ENCODE measurements at regions not wholly inside any gene's neighbourhood (a gene's known extent, or its start where the extent isn't known, plus 50 kb on each side); places are given as distances from the start of the nearest gene placed in this dataset.
A peak's percentile ranks its signal among the peaks of the same experiment; 100 is the strongest.

DNA sequence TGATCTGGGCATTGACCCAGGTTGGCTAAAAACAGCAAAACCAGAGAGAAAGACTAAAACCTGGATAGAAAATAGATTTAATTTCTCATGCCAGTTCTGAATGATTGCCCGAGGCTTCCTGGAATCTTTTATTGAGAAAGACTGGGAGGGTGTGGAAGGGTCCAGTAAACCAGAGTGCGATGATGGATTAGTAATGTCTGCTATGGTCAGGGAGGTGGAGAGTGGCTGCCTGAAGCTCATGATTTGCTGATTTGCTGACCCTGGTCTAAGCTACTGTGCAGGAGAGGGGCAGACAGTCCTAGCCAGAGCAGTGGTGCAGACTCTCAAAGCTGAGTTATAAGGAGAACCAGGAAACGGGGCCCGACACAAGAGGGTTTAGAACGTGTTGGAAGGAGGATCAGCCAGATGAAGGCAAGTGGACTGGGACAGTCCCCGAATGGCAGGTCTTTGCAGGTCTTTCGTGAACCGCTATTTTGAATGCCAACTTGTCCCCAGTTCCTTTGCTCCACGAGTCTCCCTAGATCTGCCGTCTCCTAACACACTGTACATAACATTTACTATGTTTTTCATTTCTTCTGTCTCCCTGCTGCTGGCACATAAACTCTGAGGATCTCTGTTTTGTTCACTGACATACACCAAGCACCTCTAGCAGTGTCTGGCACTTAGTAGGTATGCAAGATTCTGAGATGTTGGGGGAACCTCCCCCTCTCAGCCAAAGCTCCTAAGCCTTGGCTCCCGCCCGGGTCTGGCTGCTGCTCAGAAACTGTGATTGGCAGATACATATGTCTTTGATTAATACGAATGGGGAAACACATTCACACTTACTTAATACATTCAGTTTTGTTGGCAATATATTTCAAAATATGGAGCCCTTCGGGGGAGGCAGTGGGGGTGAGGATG lies 237.3 kb upstream of the TNRC6C start:
- DNase-seq = no peak

DNA sequence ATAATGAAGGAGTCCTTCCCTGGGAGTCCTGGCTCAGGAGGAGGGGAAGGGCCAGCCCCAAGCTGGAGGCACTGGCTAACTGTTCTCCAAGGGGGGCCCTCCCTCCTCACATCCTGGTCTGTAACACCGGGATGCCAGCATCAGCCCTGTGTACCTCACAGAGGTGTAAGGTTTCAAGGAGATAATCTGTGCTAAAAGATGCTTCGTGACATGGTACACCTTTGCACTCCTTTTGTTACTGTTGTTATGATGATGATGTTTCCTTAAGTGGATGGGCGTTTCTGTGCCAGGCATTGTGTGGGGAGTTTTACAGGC lies 236.7 kb upstream of the TNRC6C start:
- no peak for DNase-seq

DNA sequence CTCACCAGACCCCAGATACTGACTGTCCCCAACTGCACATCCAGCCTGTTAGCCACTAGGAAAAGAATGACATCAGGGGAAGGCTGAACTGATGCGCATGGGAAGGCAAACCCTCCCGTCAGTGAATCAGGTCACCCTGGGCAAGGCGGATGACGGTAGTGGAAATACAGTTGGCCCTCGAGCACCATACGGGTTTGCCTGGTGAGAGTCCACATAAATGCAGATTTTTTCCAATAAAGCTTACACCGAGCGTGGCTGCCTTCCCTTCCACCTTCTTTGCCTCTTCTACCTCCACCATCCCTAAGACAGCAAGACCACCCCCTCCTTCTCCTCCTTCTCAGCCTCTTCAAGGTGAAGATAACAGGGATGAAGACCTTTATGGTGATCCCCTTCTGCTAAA lies 236.1 kb upstream of the TNRC6C start:
- DNase-seq = no peak

DNA sequence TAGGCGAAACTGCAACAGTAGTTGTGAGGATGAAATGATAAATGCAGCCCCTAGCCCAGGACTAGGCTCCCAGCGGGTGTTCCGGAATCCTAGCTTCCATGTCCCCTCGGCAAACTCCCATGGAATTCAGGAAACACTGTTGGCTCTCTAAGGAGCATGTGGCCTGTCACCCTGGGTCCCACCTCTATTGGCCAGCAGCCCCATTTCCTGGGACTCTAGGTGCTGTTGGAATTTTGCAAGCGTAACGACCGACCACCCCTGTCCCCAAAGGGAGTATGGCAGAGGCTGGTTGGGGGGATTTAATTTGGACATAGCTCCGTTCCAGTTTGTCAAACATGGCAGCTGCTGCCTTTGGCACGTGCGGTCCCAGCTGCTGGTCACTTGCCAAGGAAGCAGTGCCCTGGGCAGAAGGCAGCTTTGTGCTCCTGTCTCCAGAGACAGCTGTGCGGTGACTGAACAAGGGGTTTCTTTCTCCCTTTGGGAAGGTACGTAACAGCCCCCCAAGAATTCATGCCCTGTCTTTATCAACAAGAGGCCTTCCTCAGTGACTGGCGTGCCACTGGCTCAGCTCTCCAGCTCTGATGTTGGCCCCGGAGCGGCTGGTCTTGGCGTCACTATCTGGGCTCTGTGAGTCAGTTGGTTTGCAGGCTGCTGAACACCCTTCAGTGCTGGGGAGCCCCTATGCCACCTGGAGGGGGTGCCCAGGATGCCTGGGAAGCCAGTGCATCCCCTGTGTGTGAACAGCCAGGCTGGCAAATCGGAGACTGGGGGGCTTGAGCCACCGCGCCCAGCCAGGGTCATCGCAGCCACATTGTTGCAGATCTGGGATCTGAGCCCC lies 235.2 kb upstream of the TNRC6C start:
- no peak for DNase-seq

DNA sequence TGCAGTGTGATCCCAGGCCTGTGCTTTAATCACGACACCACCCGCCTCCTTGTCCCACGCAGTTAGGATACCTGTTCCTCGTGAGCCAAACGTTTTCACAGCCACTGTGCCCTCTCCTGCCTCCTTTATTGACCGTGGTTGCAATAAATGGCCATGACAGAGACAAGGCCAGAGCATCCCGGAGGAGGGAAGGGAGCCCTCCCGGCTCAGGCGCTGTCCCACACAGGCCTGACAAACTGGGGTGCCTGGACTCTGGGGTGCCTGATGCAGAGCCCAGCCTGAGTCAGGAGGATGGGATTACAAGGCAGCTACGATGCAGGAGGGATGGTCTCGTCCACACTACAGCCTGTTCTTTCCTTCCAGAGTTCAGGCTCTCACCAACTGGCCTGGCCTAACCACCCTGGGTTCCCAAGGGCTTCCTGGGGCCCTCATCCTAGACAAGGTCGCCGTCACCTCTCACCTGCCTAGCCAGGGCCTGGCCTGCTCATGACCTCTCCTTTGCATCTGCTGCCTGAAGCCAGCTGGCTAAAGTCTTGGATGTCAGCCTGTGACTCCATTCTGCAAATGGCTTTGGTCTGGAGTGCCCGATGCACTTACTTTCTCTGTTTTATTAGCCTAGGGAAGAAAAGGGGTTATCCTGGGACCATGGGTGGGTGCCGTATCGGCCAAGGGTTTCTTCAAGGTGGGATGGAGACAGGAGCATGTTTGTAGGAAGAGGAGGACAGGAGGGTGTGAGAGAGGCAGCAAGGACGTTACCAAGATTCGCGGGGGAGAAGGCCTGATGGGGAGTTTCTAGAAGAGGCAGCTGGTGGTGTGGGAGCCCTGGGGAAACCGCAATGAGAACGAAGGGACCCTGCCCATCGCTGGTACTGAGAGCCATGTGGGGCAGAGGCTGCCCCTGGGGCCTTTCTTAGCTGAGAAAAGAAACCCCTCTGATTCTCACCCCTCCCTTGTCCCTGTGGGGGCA lies 234.3 kb upstream of the TNRC6C start:
- no peak for DNase-seq

DNA sequence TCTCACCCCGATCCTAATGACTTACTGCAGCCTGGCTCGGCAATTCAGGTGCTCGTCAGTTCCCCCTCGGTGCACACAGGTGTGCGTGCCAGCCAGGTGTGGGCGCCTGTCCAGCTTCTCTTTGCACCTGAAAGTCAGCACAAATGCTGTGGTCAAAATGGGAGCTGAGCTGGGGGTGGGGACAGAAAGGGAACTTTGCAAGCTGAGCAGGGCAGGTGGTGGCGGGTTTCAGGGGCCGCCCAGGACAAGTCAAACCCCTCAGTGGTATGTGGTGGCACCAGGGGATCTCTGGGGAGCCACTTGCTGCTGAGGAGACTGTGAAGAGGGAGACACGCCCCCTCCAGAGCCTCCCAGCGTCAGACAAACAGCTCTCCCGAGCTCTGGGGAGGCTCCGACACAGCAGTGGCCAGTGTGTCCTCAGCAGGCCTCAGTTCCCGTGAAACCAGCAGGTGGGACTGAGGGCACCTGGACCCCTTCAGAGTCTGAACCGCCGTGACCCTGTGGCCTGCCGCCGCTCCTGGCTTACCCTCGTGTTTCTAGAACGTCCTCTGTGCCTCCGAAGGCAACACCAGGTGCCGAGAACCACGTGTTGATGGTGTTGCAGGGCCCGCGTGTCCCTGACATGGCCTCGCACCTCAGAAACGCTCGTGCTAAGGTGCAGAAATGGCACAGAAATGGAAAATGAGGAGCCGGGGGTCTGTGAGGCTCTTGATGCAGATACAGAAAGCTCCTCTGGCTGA lies 233.5 kb upstream of the TNRC6C start:
- DNase-seq = no peak

DNA sequence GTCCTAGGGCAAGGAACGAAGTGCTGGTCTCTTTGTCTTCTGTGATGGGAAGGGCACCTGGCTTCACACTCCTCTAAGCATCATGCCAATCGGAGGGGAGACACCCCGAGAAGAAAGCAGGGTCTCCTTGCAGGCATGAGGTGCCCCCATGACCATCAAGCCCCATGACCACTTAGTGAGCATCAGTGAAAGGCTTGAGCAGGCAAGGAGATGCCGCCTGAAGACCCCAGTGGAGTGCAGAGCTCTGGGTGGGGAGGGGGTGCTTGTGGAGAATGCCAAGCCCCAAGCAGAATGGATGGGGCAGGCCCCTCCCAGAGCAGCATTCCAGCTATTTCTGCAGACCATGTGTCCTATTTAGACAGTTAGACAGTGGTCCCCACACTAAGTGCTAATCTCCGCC lies 232.7 kb upstream of the TNRC6C start:
- no peak for DNase-seq

DNA sequence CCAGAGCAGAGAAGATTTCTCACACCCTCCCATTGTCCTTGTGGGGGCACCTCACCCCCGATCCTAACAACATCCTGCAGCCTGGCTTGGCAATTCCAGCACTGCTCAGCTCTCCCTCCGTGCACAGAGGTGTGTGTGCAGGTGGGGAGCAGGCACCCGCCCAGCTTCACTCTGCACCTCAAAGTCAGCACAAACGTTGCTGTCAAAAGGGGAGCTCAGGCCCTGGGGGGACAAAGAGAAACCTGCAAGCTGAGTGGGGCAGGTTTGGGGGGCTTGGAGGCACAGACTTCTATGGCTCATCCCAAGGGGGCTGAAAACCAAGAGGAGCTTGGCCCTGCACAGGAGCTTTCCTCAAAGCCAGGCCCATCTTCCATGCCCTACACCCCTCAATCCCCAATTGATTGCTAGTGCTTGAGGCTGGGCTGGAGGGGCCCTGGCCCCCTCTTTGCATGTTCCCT lies 231.9 kb upstream of the TNRC6C start:
- DNase-seq = no peak

DNA sequence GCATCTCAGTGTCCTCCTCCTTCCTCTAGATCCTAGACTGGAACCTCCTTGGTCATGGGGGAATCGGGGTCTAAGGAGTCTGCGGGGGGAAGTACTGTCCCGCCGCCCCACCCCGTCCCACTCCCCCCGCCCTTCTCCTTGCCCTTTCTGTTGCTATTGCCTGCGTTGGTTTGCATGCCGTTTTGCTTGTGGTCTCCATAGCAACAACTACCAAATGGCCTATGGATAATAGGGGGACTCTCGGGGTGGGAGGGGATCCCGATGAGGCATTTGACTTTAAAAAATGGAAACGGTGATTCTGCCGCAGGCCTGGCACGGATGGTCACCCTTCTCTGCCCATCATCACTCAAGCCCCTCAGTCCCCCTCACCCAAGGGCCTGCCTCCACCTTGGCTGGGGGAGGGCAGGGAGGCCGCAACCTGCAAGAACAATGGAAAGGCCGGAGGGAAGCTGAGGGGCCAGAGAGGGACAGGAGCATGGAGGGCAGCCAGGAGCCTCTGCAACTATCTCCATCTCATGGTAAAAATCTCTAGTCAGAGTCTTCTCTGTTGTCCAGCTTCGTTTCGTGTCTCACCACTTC lies 231.4 kb upstream of the TNRC6C start:
- DNase-seq = no peak

DNA sequence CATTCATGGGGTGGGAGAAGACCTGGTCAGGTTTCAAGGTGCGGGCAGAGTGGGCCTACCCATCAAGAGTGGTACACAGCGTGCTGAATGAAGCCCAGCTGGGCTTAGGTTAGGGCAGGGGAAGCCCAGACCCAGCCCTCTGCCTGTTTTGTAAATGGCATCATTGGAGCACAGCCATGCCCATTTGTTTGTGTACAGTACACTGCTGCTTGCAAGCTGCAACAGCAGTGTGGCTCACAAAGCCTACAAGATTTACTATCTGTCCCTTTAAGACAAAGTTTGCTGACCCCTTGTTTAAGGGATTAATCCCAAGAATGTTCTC lies 230.1 kb upstream of the TNRC6C start:
- no peak for DNase-seq

DNA sequence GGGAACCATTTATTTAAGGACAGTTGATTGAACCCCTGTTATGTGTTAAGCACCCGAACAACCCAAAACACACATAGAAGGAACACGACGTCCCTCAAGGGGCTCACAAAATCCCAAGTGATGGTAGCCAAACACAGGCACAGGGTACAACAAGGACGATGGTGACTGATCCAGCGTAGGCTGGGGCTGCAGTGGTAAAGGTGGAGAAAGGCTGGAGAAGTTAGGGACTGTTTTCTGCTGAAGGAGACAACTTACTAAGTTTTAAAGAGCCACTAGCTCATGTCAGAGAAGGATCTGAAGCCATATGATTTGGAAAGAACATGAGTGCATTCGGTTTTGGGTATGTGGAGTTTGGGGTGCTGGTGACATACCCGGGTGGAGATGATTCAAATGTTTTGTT lies 229.6 kb upstream of the TNRC6C start:
- DNase-seq = no peak

DNA sequence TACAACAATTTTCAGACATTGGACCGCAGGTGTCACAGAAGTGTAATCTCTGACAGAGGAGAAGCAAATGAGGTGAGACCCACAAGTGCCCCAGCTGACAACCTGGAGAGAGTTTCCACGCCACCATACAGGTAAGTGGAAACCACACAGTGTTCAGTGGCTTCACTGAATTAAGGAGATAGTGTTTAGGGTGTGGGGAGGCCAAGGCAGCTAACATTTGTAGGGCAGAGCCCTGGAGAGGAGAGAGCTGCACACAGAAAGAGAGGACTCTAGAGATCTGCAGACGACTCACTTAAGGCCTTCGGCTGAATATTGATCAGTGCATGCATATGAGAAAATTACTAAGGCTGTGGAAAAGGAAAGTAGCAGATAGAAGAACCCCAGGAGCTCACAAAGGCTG lies 228.9 kb upstream of the TNRC6C start:
- no peak for DNase-seq

DNA sequence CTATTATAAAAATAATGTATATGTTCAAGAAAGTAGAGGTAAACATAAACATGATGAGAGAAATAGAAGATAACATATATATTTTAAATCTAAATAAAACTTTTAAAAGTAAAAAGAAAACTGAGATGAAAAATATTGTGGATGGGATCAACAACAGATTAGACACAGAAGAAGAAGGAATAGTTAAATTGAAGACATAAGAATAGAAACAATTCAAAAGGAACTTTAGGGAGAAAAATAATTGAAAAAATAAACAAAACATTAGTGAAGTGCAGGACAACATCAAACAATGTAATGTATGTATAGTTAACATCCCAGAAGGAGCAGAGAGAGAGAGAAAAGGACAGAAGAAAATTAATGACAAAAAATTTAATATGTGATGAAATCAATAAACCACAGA lies 228.1 kb upstream of the TNRC6C start:
- no peak for DNase-seq

DNA sequence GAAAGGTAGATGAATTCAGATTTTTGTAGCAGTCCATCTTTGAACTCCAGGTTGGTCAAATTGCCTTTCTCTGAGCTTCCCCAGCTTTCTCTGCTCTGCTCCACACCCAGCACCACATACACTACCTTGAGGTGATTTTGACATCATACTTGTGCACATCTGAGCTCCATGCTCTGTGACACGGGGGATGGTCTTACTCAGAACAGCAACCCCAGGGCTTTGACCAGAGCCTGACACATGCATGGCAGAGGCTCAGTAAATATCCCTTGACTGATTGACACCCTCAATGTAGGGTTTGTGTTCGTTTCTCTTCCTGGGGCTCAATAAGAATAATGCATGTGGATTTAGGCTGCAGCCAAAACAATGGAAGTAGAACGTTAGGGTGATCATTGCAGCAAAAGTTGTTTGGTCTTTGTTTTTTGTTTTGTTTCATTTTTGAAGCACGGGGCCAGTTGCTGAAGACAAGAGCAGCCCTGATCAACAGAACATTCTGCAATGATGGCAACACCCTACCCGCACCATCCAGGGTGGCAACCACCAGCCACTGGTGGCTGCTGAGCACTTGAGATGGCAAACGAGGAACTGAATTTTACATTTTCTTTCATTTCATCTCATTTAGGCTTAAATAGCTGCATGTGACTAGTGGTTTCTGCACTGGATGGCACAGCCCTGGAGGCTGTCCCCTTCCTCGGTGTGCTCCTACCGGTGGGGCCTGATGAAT lies 224.8 kb upstream of the TNRC6C start:
- DNase-seq = no peak

DNA sequence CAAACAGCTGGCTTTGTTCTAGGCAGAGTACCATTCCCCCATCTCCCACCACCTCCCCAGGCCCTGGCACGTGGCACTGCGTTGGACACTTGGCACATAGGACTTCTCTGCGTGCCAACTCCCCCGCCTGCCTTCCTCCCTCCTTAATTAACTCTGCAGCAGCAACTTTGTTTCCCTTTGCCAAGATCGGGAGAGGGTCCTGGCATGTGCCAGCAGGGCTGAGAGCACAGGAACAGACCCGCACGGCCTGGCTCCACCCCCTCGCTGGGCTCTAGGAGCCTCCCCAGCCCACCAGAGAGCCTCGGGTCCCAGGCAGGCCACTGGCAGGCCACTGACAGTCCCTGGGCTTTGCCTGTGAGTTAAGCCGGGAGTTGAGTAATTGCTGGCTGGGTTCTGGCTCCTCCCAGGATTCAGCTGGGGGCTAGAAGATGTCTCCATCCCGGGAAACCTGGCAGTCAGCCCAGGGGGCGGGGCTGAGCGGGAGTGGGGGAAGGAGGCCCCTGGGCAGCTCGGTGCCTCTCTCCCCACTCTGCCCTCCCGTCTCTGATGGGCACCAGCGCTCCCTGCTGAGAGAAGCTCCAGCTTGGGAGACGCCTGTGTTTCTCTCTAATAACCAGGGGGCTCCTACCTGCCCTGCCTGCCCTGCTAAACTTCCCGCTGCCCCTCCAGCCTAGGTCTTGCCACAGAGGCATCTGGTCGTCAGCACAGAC lies 224.0 kb upstream of the TNRC6C start:
- DNase-seq = peak; percentile 79

DNA sequence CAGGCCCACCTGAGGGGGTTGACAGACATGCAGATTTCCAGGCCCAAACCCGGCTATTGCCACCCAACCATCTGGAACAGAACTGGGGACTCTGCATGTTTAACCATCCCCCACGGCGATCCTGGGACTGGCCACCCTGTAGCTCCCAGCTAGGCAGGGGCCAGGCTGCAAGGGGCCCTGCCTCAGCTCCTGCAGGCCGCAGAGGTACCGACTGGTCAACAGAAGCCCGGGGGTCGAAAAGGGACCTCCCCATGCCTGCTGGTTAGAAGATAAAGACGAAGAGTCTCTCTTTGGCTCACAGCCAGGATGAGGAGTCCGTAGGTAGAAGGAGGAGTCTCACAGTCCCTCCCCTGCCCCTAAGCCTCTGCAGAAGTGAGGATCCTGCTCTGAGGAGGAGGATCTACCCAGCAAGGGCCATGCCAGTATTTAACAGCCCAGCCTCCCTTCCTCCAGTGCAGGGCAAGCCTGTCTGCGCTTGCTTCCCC lies 223.4 kb upstream of the TNRC6C start:
- DNase-seq = peak; percentile 73

DNA sequence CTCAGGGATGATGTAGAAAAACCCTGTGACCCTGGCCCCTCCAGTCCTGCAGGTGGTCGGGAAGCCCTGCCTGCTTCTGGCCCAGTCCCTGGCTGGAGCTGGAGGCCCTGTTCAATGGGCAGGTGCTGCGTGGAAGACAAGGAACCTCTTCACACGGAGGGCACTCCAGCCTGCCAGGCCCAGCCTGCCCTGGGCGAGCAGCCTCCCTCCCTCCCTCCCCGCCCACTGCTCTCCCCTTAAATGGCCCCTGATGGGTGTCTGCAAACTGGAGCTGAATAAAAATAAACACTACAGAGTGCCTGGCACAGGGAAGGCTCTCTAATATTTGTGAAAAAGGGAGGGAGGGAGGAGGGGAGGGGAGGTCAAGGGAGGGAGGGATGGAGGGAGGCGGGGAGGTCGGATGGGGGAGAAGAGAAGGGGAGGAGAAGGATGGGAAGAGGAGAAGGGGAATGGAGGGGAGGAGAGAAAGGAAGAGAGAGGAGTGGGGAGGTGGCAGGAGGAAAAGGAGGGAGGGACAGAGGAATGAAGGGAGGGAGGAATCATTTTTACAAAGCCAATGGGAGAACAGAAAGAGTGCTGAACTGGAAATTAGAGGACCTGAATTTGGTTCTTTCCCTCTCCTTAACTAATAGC lies 222.8 kb upstream of the TNRC6C start:
- no peak for DNase-seq

DNA sequence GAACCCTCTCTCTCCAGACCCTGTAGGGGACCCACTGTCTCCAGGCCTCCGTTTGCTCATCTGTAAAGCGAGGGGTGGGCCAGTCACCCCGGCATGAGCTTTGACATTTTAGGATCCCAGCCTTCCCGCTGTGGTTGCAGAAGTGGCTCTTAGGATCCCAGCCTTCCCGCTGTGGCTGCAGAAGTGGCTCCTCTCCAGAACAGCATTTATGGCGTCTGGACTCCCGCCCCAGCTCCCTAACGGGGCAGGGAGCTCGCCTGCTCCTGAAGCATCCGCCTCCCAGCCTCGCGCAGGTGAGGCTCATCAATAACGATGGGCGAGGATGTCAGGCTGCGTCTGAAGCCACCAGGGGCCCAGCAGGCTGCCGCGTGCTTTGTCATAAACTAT lies 222.3 kb upstream of the TNRC6C start:
- no peak for DNase-seq

DNA sequence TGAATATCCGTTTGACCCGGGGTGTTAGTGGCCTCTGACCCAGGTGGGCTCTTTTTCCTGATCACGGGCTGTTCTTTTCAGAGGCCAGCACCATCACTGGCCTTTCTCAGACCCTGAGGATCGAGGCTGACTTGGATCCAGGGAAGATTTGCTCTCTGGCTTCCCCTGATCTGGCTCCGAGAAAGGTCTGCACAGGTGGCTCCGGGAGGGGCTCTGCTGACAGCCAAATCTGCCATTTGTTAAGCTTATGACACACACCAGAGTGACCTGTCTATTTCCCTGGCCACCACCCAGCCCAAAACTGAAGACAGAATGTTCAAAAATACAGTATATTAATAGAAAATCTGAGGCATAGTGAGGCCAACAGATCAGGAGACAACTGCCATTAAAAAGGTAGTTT lies 221.8 kb upstream of the TNRC6C start:
- no peak for DNase-seq
